ENCODE measurements at regions not wholly inside any gene's neighbourhood (a gene's known extent, or its start where the extent isn't known, plus 50 kb on each side); places are given as distances from the start of the nearest gene placed in this dataset.
"Not testable (repeated sequence)": the region's sequence is repeated elsewhere in the genome, so short reads cannot be mapped to it uniquely, and the experiment has no call there.

DNA sequence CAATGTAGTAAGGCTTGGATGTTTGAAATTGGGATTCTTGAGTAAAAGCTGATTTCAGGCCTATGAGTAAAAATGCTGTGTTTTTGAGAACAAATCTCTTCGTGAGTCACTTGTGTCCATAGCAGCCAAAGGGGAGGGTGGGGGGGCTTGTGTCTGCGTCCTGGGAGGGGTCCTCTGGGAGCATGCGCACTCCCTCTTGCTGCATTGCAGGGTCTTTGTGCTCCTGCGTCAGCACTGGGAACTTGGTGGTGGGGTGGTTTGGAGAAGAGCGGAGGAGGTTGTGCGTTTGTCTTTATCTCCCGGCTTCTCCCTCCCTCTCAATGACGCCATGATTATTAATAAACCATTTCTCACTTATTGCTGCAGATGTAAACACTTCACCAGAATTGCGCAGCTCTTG lies 75.9 kb upstream of the NDN start:
- TF ChIP-seq, protein P1, sequence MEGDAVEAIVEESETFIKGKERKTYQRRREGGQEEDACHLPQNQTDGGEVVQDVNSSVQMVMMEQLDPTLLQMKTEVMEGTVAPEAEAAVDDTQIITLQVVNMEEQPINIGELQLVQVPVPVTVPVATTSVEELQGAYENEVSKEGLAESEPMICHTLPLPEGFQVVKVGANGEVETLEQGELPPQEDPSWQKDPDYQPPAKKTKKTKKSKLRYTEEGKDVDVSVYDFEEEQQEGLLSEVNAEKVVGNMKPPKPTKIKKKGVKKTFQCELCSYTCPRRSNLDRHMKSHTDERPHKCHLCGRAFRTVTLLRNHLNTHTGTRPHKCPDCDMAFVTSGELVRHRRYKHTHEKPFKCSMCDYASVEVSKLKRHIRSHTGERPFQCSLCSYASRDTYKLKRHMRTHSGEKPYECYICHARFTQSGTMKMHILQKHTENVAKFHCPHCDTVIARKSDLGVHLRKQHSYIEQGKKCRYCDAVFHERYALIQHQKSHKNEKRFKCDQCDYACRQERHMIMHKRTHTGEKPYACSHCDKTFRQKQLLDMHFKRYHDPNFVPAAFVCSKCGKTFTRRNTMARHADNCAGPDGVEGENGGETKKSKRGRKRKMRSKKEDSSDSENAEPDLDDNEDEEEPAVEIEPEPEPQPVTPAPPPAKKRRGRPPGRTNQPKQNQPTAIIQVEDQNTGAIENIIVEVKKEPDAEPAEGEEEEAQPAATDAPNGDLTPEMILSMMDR (IDR thresholded peaks at IDR 0.05; ENCODE audit: extremely low read depth, missing control alignments), result no peak
- DNase-seq (ENCODE audit: low spot score), result no peak

DNA sequence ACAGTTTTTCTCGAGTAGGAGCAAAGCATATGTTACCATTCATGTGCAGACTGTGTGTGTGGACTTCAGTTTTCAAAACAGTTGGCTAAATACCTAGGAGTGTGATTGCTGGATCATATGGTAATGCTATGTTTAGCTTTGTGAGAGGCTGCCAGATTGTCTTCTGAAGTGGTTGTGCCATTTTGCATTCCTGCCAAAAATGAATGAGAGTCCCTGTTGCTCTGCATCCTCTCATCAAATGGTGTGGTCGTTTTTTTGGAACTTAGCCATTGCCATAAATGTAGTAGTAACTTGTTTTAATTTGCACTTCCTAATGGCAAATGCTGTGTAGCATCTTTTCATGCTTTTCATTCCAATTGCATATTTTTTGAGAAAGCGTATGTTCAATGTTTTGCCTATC lies 77.2 kb upstream of the NDN start:
- TF ChIP-seq, protein P1 (IDR thresholded peaks at IDR 0.05; ENCODE audit: extremely low read depth, missing control alignments), result no peak
- DNase-seq (ENCODE audit: low spot score), result no peak

DNA sequence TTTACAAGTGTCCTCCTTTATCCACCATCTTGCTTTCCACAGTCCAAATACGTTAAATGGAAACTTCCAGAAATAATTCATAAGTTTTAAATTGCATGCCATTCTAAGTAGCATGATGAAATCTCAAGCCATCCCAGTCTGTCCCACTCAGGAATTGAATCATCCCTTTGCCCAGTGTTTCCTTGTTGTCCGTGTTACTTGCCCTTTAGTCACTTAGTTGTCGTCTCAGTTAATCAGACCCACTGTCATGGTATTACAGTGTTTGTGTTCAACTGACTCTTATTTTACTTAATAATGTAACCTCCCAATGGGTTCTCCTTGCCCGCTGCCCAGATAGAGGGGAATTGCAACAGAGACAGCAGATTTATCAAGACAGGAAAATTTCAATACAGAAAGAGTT lies 77.6 kb upstream of the NDN start:
- TF ChIP-seq, protein P1 (IDR thresholded peaks at IDR 0.05; ENCODE audit: extremely low read depth, missing control alignments), result no peak
- DNase-seq (ENCODE audit: low spot score), result no peak

DNA sequence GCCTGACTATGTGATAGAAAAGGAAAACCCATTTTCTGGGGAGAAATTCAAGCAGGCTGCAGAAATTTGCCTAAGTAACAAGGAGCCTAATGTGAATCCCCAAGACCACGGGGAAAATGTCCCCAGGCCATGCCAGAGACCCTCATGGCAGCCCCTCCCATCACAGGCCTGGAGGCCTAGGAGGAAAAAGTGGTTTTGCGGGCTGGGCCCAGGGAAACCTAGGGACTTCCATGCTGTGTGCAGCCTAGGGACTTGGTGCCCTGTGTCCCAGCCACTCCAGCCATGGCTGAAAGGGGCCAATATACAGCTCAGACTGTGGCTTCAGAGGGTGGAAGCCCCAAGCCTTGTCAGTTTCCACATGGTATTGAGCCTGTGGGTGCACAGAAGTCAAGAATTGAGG lies 79.7 kb upstream of the NDN start:
- DNase-seq (ENCODE audit: low spot score), result not testable (repeated sequence)

DNA sequence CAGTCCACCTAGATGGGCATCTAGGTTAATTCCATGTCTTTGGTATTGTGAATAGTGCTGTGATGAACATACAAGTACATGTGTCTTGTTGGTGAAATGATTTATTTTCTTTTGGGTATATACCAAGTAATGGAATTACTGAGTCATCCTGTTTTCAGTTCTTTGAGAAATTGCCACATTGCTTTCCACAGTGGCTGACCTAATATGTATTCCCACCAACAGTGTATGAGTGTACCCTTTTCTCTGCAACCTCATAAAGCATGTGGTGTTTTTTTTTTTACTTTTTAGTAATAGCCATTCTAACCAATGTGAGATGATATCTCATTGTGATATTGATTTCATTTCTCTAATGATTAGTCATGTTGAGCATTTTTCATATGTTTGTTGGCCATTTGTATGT lies 86.0 kb upstream of the NDN start:
- no peak for DNase-seq (ENCODE audit: low spot score)
- TF ChIP-seq, protein P1 (IDR thresholded peaks at IDR 0.05; ENCODE audit: extremely low read depth, missing control alignments), result no peak

DNA sequence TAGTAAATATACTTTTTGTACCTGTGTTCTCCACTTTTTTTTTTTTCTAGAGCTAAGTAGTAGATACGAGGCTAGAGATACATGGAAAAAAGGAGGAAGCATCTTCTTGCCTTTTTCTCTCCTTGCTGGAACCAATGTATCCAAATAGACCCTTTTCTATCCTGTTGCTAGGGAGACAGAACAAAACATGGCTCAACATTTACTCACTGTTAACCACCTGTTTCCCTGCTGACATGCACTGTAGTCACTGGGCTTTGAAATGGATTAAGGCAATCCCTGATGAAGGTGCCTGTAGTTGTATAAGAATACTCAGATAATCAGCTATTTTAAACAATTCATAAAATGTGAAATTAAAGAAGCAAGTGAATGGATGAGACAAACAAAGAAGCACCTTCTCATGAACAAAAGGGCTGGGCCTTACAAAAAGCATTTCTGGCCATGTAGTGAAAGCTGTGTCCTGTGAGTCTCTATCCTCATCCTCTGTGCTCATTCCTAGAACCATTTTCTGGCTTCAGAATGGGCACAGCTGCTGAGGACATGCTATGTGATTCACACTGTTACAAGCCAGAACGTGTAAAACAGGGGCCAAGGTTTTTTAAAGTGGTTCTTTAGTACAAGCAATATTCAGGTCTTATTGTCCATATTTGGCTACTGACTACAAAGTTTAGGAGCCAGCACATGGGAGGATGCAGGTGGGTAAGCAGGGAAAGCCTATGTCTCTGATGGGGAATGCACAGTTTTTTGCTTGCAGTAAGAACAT lies 100.4 kb upstream of the NDN start:
- TF ChIP-seq, protein P1 (IDR thresholded peaks at IDR 0.05; ENCODE audit: extremely low read depth, missing control alignments), result no peak
- DNase-seq (ENCODE audit: low spot score), result no peak

DNA sequence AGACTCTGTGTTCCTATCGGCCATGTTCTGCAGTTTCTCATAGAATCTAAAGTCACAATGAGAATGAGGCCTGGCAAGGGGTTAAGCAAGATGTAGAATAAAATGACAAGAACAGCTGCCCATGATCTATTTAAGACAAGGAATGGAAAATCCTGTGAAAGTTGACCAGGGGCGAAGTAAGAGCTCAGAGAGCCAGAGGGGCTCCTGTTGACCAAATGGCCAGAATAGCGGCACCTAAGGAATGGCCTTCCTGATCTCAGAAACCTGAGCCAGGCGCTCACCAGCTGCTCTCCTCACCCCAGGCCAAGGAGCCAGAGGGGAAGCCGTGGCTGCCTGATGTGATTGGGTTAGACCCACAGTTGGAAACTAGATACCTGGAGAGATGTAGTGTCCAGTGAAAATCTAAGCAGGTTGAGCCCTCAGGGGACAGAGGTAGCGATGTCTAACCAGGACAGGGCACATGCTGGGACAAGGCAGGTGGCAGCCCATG lies 106.1 kb upstream of the NDN start:
- TF ChIP-seq, protein P1 (IDR thresholded peaks at IDR 0.05; ENCODE audit: extremely low read depth, missing control alignments), result no peak
- DNase-seq (ENCODE audit: low spot score), result no peak

Data from GM20000 (cell line).